ENCODE measurements at regions not wholly inside any gene's neighbourhood (a gene's known extent, or its start where the extent isn't known, plus 50 kb on each side); places are given as distances from the start of the nearest gene placed in this dataset.

- TF ChIP-seq CTCF (conservative IDR thresholded peaks at IDR 0.05; ENCODE audit: low read length), result no peak
- no peak for TF ChIP-seq EZH2phosphoT487 (IDR thresholded peaks at IDR 0.05; ENCODE audit: borderline replicate concordance)
Observed at GRCh38 chr7:45359776-45360175, 202.2 kb downstream of the RAMP3 start.
